Neural crest cell (in vitro differentiated cells): ENCODE measurements at regions not wholly inside any gene's neighbourhood (a gene's known extent, or its start where the extent isn't known, plus 50 kb on each side); places are given as distances from the start of the nearest gene placed in this dataset.

Experiments used
- DNase-seq: peaks from one replicate; pipeline ENCODE4 v3.0.0; 2021; ENCODE audit warnings: low read depth, mixed read lengths, low spot score
- H3K27ac Mint-ChIP-seq: one replicate; pipeline ENCODE4 v1.8.0; 2021; ENCODE audit warnings: mild to moderate bottlenecking, mixed read lengths; ENCODE audit not compliant: unreplicated experiment
- H3K27me3 Mint-ChIP-seq: 2 replicates; pipeline ENCODE4 v1.8.0; 2021; ENCODE audit warnings: low read depth, mild to moderate bottlenecking, mixed read lengths
- H3K36me3 Mint-ChIP-seq: 2 replicates; pipeline ENCODE4 v1.8.0; 2021; ENCODE audit warnings: low read depth, mild to moderate bottlenecking, mixed read lengths
- H3K4me1 Mint-ChIP-seq: 2 replicates; pipeline ENCODE4 v1.8.0; 2021; ENCODE audit warnings: mixed read lengths
- H3K4me3 Mint-ChIP-seq: one replicate; pipeline ENCODE4 v1.8.0; 2021; ENCODE audit warnings: mild to moderate bottlenecking, mixed read lengths
- H3K9me3 Mint-ChIP-seq: 2 replicates; pipeline ENCODE4 v1.8.0; 2021; ENCODE audit warnings: mixed read lengths
- CTCF ChIP-seq: fragments of 200-600 bp; sonication (generic); conservative IDR thresholded peaks from 2 replicates; pipeline ENCODE4 v1.5.0; 2021; ENCODE audit warnings: antibody characterized with exemption, mild to moderate bottlenecking

DNA sequence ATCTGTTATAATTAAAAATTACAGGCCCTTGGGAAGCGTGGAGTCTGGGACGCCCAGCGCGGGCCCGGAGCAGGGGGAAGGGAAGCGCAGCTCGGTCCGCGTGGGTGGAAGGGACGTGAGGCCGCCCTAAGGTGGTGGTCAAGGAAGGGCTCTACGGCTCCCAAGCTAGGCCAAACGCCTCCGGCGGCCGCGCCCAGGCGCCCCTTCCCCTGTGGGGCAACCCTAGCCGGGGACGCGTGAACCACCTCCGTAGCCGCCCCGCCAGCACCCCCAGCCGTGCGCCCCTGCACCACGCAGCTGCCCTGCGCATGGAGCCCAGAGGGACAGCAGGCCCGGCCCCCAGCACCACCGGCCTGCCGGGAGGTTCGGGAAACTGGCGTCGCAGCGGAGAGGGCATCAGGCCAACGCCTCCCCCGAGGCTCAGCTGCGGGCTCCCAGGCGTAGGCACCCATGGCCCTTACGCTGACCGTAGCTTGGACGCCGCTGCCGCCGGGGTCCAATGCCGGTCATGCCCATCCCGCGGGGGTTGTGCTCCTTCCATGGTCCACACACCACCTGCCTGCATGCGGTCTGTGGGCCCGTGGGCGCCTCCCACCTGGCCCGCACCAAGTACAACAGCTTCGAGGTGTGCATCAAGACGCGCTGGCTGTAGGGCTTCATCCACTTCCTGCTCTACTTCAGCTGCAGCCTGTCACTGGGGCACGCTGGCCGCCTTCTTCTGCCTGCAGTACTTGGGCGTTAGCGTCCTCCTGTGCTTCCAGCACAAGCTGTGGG is 166.7 kb downstream of the SEPTIN7 start:
- no peak for TF ChIP-seq CTCF
- no peaks in the 10 kb centered on the region for H3K4me1 Mint-ChIP-seq
- H3K27me3 Mint-ChIP-seq = no peaks in the 10 kb centered on the region
- H3K36me3 Mint-ChIP-seq = no peaks in the 10 kb centered on the region
- no peak for DNase-seq
- H3K4me3 Mint-ChIP-seq = no peak overlapping the region
- H3K27ac Mint-ChIP-seq = no peak overlapping the region
- no peaks in the 10 kb centered on the region for H3K9me3 Mint-ChIP-seq

DNA sequence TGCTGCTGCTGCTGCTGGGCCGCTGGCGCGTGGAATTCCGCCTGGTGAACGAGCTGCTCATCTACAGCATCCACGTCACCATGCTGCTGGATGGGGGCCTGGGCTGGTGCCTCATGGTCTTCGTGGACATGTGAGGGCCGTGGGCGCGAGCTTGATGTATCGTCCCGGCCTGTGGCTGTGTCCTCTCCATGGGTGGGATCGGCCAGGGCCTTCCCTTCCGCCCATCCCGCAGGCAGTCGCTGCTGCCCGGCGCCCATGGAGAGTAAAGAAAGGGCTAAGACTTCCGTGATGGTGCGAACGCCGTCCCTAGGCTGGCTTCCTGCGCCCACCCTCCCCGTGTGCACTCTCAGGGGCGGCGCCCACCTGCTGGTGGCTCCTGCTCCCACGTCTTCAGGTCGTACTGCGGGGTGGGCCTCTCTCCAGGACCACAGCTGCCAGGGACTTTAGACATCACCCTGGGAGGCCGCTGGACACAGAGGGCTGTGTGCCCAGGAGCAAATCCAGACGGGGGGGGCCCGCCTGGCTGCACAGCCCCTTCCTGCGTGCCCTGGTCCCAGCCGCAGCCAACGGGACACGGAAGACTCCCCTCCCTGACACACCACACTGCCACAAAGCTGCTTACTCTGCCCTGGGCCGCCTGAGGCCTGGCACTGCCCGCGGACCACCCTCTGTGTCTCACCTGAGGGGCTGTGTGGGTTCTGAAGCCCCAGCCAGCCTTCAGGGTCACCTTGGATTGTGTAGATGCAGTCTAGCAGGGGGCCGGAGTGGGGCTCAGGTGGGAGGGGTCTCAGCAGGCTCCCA is 167.5 kb downstream of the SEPTIN7 start:
- Mint-ChIP-seq H3K27ac (no peak overlapping the region), H3K9me3 (no peaks in the 10 kb centered on the region), H3K36me3 (no peaks in the 10 kb centered on the region), H3K4me1 (no peaks in the 10 kb centered on the region), H3K27me3 (no peaks in the 10 kb centered on the region), H3K4me3 (no peak overlapping the region)
- no peak for DNase-seq
- TF ChIP-seq CTCF = no peak

DNA sequence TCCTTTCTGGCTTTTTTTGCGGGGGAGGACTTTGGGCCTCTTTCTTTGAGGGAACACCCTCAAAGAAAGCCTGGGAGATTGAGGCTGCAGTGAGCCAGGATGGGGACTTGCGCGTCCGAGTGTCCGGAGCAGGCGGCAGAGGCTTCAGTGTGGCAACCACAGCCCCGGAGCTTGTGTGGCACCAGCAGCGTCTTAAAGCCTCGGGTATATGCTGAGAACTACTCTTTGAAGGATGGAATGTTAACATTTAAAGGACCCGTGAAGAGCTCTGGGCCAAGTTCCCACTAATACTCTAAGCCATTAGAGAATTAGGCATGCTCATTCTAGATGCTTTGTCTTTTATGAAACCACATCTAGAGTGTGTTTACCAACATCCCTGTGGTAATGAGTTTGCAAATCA is 168.2 kb downstream of the SEPTIN7 start:
- no peak overlapping the region for H3K27ac Mint-ChIP-seq
- no peak for DNase-seq
- TF ChIP-seq CTCF = no peak
- H3K27me3 Mint-ChIP-seq = no peaks in the 10 kb centered on the region
- H3K4me3 Mint-ChIP-seq = no peak overlapping the region
- no peaks in the 10 kb centered on the region for H3K4me1 Mint-ChIP-seq
- H3K9me3 Mint-ChIP-seq = no peaks in the 10 kb centered on the region
- no peaks in the 10 kb centered on the region for H3K36me3 Mint-ChIP-seq

GRCh38 chr7:35970458-35970857 is 169.6 kb downstream of the SEPTIN7 start:
- no peaks in the 10 kb centered on the region for H3K36me3 Mint-ChIP-seq
- no peak overlapping the region for H3K4me3 Mint-ChIP-seq
- H3K4me1 Mint-ChIP-seq = no peaks in the 10 kb centered on the region
- DNase-seq = no peak
- no peaks in the 10 kb centered on the region for H3K27me3 Mint-ChIP-seq
- H3K9me3 Mint-ChIP-seq = no peaks in the 10 kb centered on the region
- H3K27ac Mint-ChIP-seq = no peak overlapping the region
- no peak for TF ChIP-seq CTCF

- Mint-ChIP-seq H3K27me3 (no peaks in the 10 kb centered on the region), H3K4me3 (no peak overlapping the region), H3K27ac (no peak overlapping the region), H3K4me1 (no peaks in the 10 kb centered on the region), H3K36me3 (no peaks in the 10 kb centered on the region), H3K9me3 (no peaks in the 10 kb centered on the region)
- no peak for DNase-seq
- TF ChIP-seq CTCF = no peak
Measured at GRCh38 chr7:35971133-35971891, 170.5 kb downstream of the SEPTIN7 start.
